Naive B cell (primary cell): ENCODE measurements at regions not wholly inside any gene's neighbourhood (a gene's known extent, or its start where the extent isn't known, plus 50 kb on each side); places are given as distances from the start of the nearest gene placed in this dataset.
"Not testable (repeated sequence)": the region's sequence is repeated elsewhere in the genome, so short reads cannot be mapped to it uniquely, and the experiment has no call there.

Experiments
- ATAC-seq, 2 donors: fragments of 150-1000 bp; cut with Tn5 transposase; 2 replicates each; pipeline ENCODE4 v1.10.0; 2021; ENCODE audit warnings: low read depth in 2 of 2, mild to moderate bottlenecking in 2 of 2, moderate library complexity in 2 of 2
- DNase-seq: peaks from one replicate; pipeline ENCODE4 v3.0.0; 2022
- H3K27ac Mint-ChIP-seq, 6 donors: one replicate each; pipeline ENCODE4 v1.8.0; 2020 to 2022; ENCODE audit warnings: mild to moderate bottlenecking in 6 of 6, mixed read lengths in 6 of 6, moderate library complexity in 5 of 6, inconsistent platforms in 2 of 6
- H3K27me3 Mint-ChIP-seq, 3 donors: one replicate each; pipeline ENCODE4 v1.8.0; 2021 to 2022; ENCODE audit warnings: mixed read lengths in 3 of 3, mild to moderate bottlenecking in 1 of 3
- H3K36me3 Mint-ChIP-seq, 2 donors: one replicate each; pipeline ENCODE4 v1.8.0; 2020 to 2022; ENCODE audit warnings: mixed read lengths in 2 of 2, inconsistent platforms in 1 of 2, mild to moderate bottlenecking in 1 of 2
- H3K4me1 Mint-ChIP-seq, 3 donors: one replicate each; pipeline ENCODE4 v1.8.0; 2020 to 2022; ENCODE audit warnings: mixed read lengths in 3 of 3, inconsistent platforms in 1 of 3, mild to moderate bottlenecking in 1 of 3, moderate library complexity in 1 of 3
- H3K4me3 Mint-ChIP-seq, 8 donors: one replicate each; pipeline ENCODE4 v1.8.0; 2020 to 2022; ENCODE audit warnings: mild to moderate bottlenecking in 8 of 8, mixed read lengths in 8 of 8, moderate library complexity in 8 of 8, inconsistent platforms in 2 of 8
- H3K9me3 Mint-ChIP-seq, 7 donors: one replicate each; pipeline ENCODE4 v1.8.0; 2020 to 2022; ENCODE audit warnings: mixed read lengths in 7 of 7, mild to moderate bottlenecking in 5 of 7, inconsistent platforms in 2 of 7, moderate library complexity in 1 of 7

- no peak overlapping the region for H3K27ac Mint-ChIP-seq
- H3K4me1 Mint-ChIP-seq, result no peaks in the 10 kb centered on the region
- no peaks in the 10 kb centered on the region for H3K27me3 Mint-ChIP-seq
- no peak overlapping the region for H3K4me3 Mint-ChIP-seq
- ATAC-seq (no peak), DNase-seq (no peak)
- peaks cover 0 to 15% (median 3%) of the 10 kb centered on the region in 7 donors for H3K9me3 Mint-ChIP-seq
- peaks cover 0 to 3% of the 10 kb centered on the region in 2 donors for H3K36me3 Mint-ChIP-seq
These were observed 121.3 kb upstream of the SALL1 start for GRCh38 chr16:51272420-51272819.

- DNase-seq (no peak), ATAC-seq (no peak)
- Mint-ChIP-seq H3K27me3 (no peaks in the 10 kb centered on the region), H3K9me3 (peaks cover 0 to 11% (median 6%) of the 10 kb centered on the region in 7 donors), H3K4me3 (no peak overlapping the region), H3K27ac (peak overlapping the region in 1 of 6 donors; percentile 58), H3K36me3 (peaks cover 0 to 3% of the 10 kb centered on the region in 2 donors), H3K4me1 (no peaks in the 10 kb centered on the region)
These were observed 120.2 kb upstream of the SALL1 start for GRCh38 chr16:51271156-51271701.

GRCh38 chr16:51268237-51268636 lies 117.2 kb upstream of the SALL1 start:
- no peaks in the 10 kb centered on the region for H3K27me3 Mint-ChIP-seq
- no peaks in the 10 kb centered on the region for H3K4me1 Mint-ChIP-seq
- peaks cover 0 to 3% of the 10 kb centered on the region in 2 donors for H3K36me3 Mint-ChIP-seq
- H3K27ac Mint-ChIP-seq, result no peak overlapping the region
- DNase-seq (no peak), ATAC-seq (no peak)
- no peak overlapping the region for H3K4me3 Mint-ChIP-seq
- H3K9me3 Mint-ChIP-seq, result peaks cover 2 to 22% (median 13%) of the 10 kb centered on the region in 7 donors

GRCh38 chr16:51267681-51268080 lies 116.6 kb upstream of the SALL1 start:
- ATAC-seq (no peak), DNase-seq (no peak)
- no peaks in the 10 kb centered on the region for H3K27me3 Mint-ChIP-seq
- peaks cover 0 to 3% of the 10 kb centered on the region in 2 donors for H3K36me3 Mint-ChIP-seq
- H3K4me3 Mint-ChIP-seq, result no peak overlapping the region
- no peak overlapping the region for H3K27ac Mint-ChIP-seq
- H3K4me1 Mint-ChIP-seq, result no peaks in the 10 kb centered on the region
- H3K9me3 Mint-ChIP-seq, result peaks cover 2 to 23% (median 11%) of the 10 kb centered on the region in 7 donors

- H3K27ac Mint-ChIP-seq, result no peak overlapping the region
- ATAC-seq (no peak), DNase-seq (no peak)
- H3K27me3 Mint-ChIP-seq, result no peaks in the 10 kb centered on the region
- H3K4me1 Mint-ChIP-seq, result no peaks in the 10 kb centered on the region
- H3K36me3 Mint-ChIP-seq, result no peaks in the 10 kb centered on the region
- H3K9me3 Mint-ChIP-seq, result peaks cover 7 to 37% (median 19%) of the 10 kb centered on the region in 7 donors
- no peak overlapping the region for H3K4me3 Mint-ChIP-seq
These were observed 111.4 kb upstream of the SALL1 start for GRCh38 chr16:51262428-51262827.

GRCh38 chr16:51261919-51262318 lies 110.8 kb upstream of the SALL1 start:
- no peak for ATAC-seq
- H3K27me3 Mint-ChIP-seq, result no peaks in the 10 kb centered on the region

GRCh38 chr16:51255349-51255972 lies 104.4 kb upstream of the SALL1 start:
- H3K4me1 Mint-ChIP-seq, result no peaks in the 10 kb centered on the region
- no peak for DNase-seq
- ATAC-seq, result no peak
- H3K27me3 Mint-ChIP-seq, result peaks cover 0 to 6% (median 0%) of the 10 kb centered on the region in 3 donors
- no peak overlapping the region for H3K27ac Mint-ChIP-seq
- no peak overlapping the region for H3K4me3 Mint-ChIP-seq
- H3K36me3 Mint-ChIP-seq, result peaks cover 0 to 8% of the 10 kb centered on the region in 2 donors
- H3K9me3 Mint-ChIP-seq, result peaks cover 0 to 22% (median 15%) of the 10 kb centered on the region in 7 donors

More at GRCh38 chr16:51261919-51262318, 110.8 kb upstream of the SALL1 start:
- H3K9me3 Mint-ChIP-seq, result peaks cover 7 to 37% (median 23%) of the 10 kb centered on the region in 7 donors
- H3K4me1 Mint-ChIP-seq, result no peaks in the 10 kb centered on the region
- no peak overlapping the region for H3K27ac Mint-ChIP-seq
- no peak for DNase-seq
- H3K36me3 Mint-ChIP-seq, result no peaks in the 10 kb centered on the region
- no peak overlapping the region for H3K4me3 Mint-ChIP-seq

- peaks cover 0 to 22% (median 17%) of the 10 kb centered on the region in 7 donors for H3K9me3 Mint-ChIP-seq
- H3K27ac Mint-ChIP-seq, H3K4me3 Mint-ChIP-seq, ATAC-seq, H3K36me3 Mint-ChIP-seq, H3K4me1 Mint-ChIP-seq, H3K27me3 Mint-ChIP-seq, DNase-seq: not testable (repeated sequence)
These were observed 103.3 kb upstream of the SALL1 start for GRCh38 chr16:51254390-51254789.

- H3K9me3 Mint-ChIP-seq, result peaks cover 0 to 11% (median 4%) of the 10 kb centered on the region in 7 donors
- no peaks in the 10 kb centered on the region for H3K27me3 Mint-ChIP-seq
- no peaks in the 10 kb centered on the region for H3K4me1 Mint-ChIP-seq
- no peaks in the 10 kb centered on the region for H3K36me3 Mint-ChIP-seq
- no peak overlapping the region for H3K27ac Mint-ChIP-seq
- H3K4me3 Mint-ChIP-seq, result no peak overlapping the region
- no peak for ATAC-seq
- no peak for DNase-seq
These were observed 97.1 kb upstream of the SALL1 start for GRCh38 chr16:51248217-51248616.

- no peak for ATAC-seq
- Mint-ChIP-seq H3K27me3 (no peaks in the 10 kb centered on the region), H3K36me3 (no peaks in the 10 kb centered on the region), H3K4me1 (no peaks in the 10 kb centered on the region), H3K9me3 (peaks cover 0 to 9% (median 6%) of the 10 kb centered on the region in 7 donors), H3K27ac (no peak overlapping the region), H3K4me3 (no peak overlapping the region)
- no peak for DNase-seq
These were observed 94.6 kb upstream of the SALL1 start for GRCh38 chr16:51245658-51245995.

GRCh38 chr16:51244887-51245657 lies 94.0 kb upstream of the SALL1 start:
- Mint-ChIP-seq H3K36me3 (no peaks in the 10 kb centered on the region), H3K27ac (no peak overlapping the region), H3K4me3 (no peak overlapping the region), H3K4me1 (no peaks in the 10 kb centered on the region), H3K27me3 (no peaks in the 10 kb centered on the region), H3K9me3 (peaks cover 0 to 9% (median 7%) of the 10 kb centered on the region in 7 donors)
- DNase-seq (no peak), ATAC-seq (no peak)

GRCh38 chr16:51243936-51244436 lies 92.9 kb upstream of the SALL1 start:
- Mint-ChIP-seq H3K27me3 (no peaks in the 10 kb centered on the region), H3K36me3 (peaks cover 0 to 7% of the 10 kb centered on the region in 2 donors), H3K9me3 (peaks cover 0 to 18% (median 9%) of the 10 kb centered on the region in 7 donors), H3K4me3 (no peak overlapping the region), H3K27ac (no peak overlapping the region), H3K4me1 (no peaks in the 10 kb centered on the region)
- ATAC-seq, result no peak
- no peak for DNase-seq

- Mint-ChIP-seq H3K4me1 (no peaks in the 10 kb centered on the region), H3K27me3 (peaks cover 0 to under 1% (median 0%) of the 10 kb centered on the region in 3 donors), H3K36me3 (peaks cover 0 to 10% of the 10 kb centered on the region in 2 donors), H3K4me3 (no peak overlapping the region), H3K9me3 (peaks cover 0 to 19% (median 9%) of the 10 kb centered on the region in 7 donors), H3K27ac (no peak overlapping the region)
- ATAC-seq (no peak), DNase-seq (no peak)
These were observed 91.4 kb upstream of the SALL1 start for GRCh38 chr16:51242296-51242994.
